Natural killer cell (primary cell): ENCODE measurements at regions not wholly inside any gene's neighbourhood (a gene's known extent, or its start where the extent isn't known, plus 50 kb on each side); places are given as distances from the start of the nearest gene placed in this dataset.

Source experiments
- ATAC-seq, 3 donors: fragments of 150-1000 bp in 2 of 3; fragments of 200-7000 bp in 1 of 3; cut with Tn5 transposase; 1 replicate in 1 of 3; 2 replicates in 2 of 3; pipeline ENCODE4 v1.10.0; 2021; ENCODE audit warnings: mild to moderate bottlenecking in 2 of 3, moderate library complexity in 2 of 3
- DNase-seq, 2 donors: peaks; one replicate each; pipeline versions ENCODE4 v3.0.0 to v3.0.0-alpha.2; 2013 to 2021; ENCODE audit warnings: mixed read lengths in 1 of 2
- H3K27ac ChIP-seq: one replicate; pipeline ENCODE4 v1.5.1; 2013; ENCODE audit warnings: mild to moderate bottlenecking, low read length
- H3K27me3 ChIP-seq: one replicate; pipeline ENCODE4 v1.6.1; 2013; ENCODE audit warnings: low read length; ENCODE audit not compliant: control insufficient read depth, insufficient read depth
- H3K36me3 ChIP-seq: one replicate; pipeline ENCODE4 v1.6.1; 2013; ENCODE audit warnings: low read length; ENCODE audit not compliant: control insufficient read depth, insufficient read depth
- H3K4me1 ChIP-seq: one replicate; pipeline ENCODE4 v1.6.1; 2013; ENCODE audit warnings: low read length; ENCODE audit not compliant: control insufficient read depth, insufficient read depth
- H3K4me3 ChIP-seq: one replicate; pipeline ENCODE4 v1.5.1; 2013; ENCODE audit warnings: low read length
- H3K9me3 ChIP-seq: one replicate; pipeline ENCODE4 v1.6.1; 2013; ENCODE audit warnings: low read length; ENCODE audit not compliant: control insufficient read depth, insufficient read depth
- H3K27ac Mint-ChIP-seq, 2 donors: one replicate each; pipeline ENCODE4 v1.8.0; 2022; ENCODE audit warnings: mild to moderate bottlenecking in 2 of 2, mixed read lengths in 2 of 2, moderate library complexity in 1 of 2
- H3K27me3 Mint-ChIP-seq, 2 donors: one replicate each; pipeline ENCODE4 v1.8.0; 2022; ENCODE audit warnings: low read depth in 2 of 2, mixed read lengths in 2 of 2
- H3K36me3 Mint-ChIP-seq: one replicate; pipeline ENCODE4 v1.8.0; 2022; ENCODE audit warnings: mixed read lengths
- H3K4me1 Mint-ChIP-seq, 2 donors: one replicate each; pipeline ENCODE4 v1.8.0; 2022; ENCODE audit warnings: mixed read lengths in 2 of 2
- H3K4me3 Mint-ChIP-seq: one replicate; pipeline ENCODE4 v1.8.0; 2022; ENCODE audit warnings: mild to moderate bottlenecking, moderate library complexity, mixed read lengths
- H3K9me3 Mint-ChIP-seq, 2 donors: one replicate each; pipeline ENCODE4 v1.8.0; 2022; ENCODE audit warnings: mixed read lengths in 2 of 2
- CTCF ChIP-seq: fragments of 200-600 bp; IDR thresholded peaks from one replicate; pipeline ENCODE4 v1.8.0; 2022; ENCODE audit warnings: antibody characterized with exemption
- WGBS: methylation state at CpG from one replicate; pipeline ENCODE4 v1.1.7; 2013; ENCODE audit warnings: missing lambda C conversion rate; ENCODE audit not compliant: insufficient coverage; 5-methylcytosine and 5-hydroxymethylcytosine counted together
- intact Hi-C: fragments of 100-400 bp; cut with micrococcal nuclease; formaldehyde crosslinking; loops from one replicate; pipeline ENCODE4 v1.14.2; 2022

GRCh38 chr1:101532377-101532776 lies 295.6 kb downstream of the S1PR1 start:
- no peaks in the 10 kb centered on the region for H3K4me1 Mint-ChIP-seq
- TF ChIP-seq CTCF, result no peak
- intact Hi-C loops, result no loop called here
- Histone ChIP-seq H3K27ac (no peak overlapping the region), H3K4me1 (no peaks in the 10 kb centered on the region), H3K4me3 (no peak overlapping the region), H3K9me3 (no peaks in the 10 kb centered on the region), H3K27me3 (peaks cover 6% of the 10 kb centered on the region), H3K36me3 (no peaks in the 10 kb centered on the region)
- DNase-seq, result no peak
- no peak for ATAC-seq
- H3K4me3 Mint-ChIP-seq, result no peak overlapping the region
- no peak overlapping the region for H3K27ac Mint-ChIP-seq
- no peaks in the 10 kb centered on the region for H3K36me3 Mint-ChIP-seq
- WGBS, result 88% methylated on average over 1 of the region's 1 CpG
- no peaks in the 10 kb centered on the region for H3K9me3 Mint-ChIP-seq
- peaks cover 18 to 38% of the 10 kb centered on the region in 2 donors for H3K27me3 Mint-ChIP-seq

DNA sequence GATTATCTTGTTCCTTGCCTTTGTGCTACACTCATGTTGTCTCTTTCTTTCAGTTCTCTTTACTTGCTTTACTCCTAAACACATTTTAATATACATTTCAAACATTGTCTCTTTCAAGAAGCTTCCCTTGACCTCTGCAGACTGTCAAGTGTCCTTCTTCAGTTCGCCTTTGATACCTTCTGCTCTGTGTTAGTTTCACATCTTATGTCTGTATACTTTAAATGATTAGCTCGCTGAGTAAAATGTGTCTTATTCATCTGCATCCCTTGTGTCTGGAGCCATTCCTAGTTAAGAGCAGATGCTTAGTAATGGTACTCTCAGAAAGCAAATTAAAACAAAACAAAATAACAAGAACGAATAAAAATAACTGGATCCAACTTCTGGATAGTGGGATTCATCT lies 303.3 kb downstream of the S1PR1 start:
- no peak overlapping the region for H3K4me3 ChIP-seq
- DNase-seq (no peak), ATAC-seq (no peak)
- H3K27me3 Mint-ChIP-seq, result peaks cover 26 to 52% of the 10 kb centered on the region in 2 donors
- no peaks in the 10 kb centered on the region for H3K4me1 ChIP-seq
- H3K9me3 ChIP-seq, result no peaks in the 10 kb centered on the region
- H3K9me3 Mint-ChIP-seq, result no peaks in the 10 kb centered on the region
- no peak overlapping the region for H3K27ac Mint-ChIP-seq
- no peak for TF ChIP-seq CTCF
- no peaks in the 10 kb centered on the region for H3K36me3 ChIP-seq
- 82% methylated on average over 3 of the region's 3 CpGs for WGBS
- H3K4me3 Mint-ChIP-seq, result no peak overlapping the region
- intact Hi-C loops, result no loop called here
- no peak overlapping the region for H3K27ac ChIP-seq
- H3K4me1 Mint-ChIP-seq, result no peaks in the 10 kb centered on the region
- peaks cover 2% of the 10 kb centered on the region for H3K27me3 ChIP-seq
- H3K36me3 Mint-ChIP-seq, result no peaks in the 10 kb centered on the region

DNA sequence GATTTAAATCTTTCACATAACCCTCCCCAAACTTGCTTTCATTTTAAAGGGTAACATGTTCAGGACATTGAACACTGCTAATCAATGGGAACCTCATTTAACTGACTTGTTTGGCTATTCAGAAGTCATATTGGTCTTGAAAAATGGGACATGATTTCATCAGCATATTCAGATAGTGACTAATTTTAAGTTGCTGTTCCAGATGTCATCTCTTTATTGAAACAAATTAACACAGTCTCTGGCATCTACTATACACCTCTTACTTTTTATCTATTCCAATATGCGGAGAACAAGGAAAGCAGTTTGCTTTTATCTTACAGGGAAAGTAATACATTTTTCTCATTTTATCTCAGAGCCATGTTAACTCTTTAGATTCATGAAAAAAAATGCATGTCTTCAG lies 310.1 kb downstream of the S1PR1 start:
- H3K4me1 ChIP-seq, result no peaks in the 10 kb centered on the region
- H3K4me3 Mint-ChIP-seq, result no peak overlapping the region
- H3K36me3 Mint-ChIP-seq, result no peaks in the 10 kb centered on the region
- H3K36me3 ChIP-seq, result no peaks in the 10 kb centered on the region
- ATAC-seq, result no peak
- no peak for TF ChIP-seq CTCF
- no peaks in the 10 kb centered on the region for H3K9me3 ChIP-seq
- H3K27me3 Mint-ChIP-seq, result peaks cover 9 to 13% of the 10 kb centered on the region in 2 donors
- DNase-seq, result no peak
- H3K4me1 Mint-ChIP-seq, result no peaks in the 10 kb centered on the region
- H3K4me3 ChIP-seq, result no peak overlapping the region
- intact Hi-C loops, result no loop called here
- no peaks in the 10 kb centered on the region for H3K9me3 Mint-ChIP-seq
- H3K27ac Mint-ChIP-seq, result no peak overlapping the region
- no peaks in the 10 kb centered on the region for H3K27me3 ChIP-seq
- no peak overlapping the region for H3K27ac ChIP-seq
- 33% methylated on average over 1 of the region's 1 CpG for WGBS

DNA sequence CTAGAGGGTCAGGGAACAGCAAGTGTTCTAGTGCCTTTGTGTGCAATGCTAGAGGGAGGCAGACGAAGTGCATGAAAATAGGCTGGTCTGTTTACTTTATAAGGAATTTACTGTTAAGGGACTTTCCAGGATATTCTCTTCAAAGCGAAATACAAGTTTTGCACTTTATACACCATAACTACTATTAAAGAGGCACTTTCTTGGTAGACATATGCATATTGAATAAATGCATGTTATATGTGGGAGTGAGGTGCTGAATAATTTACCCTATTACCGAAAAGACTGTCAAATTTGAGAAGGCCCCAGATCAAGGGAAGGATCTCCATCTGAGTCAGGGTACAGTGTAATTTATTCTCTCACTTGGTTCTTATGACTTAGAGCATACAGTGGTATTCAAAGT lies 310.5 kb downstream of the S1PR1 start:
- Mint-ChIP-seq H3K4me3 (no peak overlapping the region), H3K27me3 (peaks cover 9 to 13% of the 10 kb centered on the region in 2 donors), H3K4me1 (no peaks in the 10 kb centered on the region), H3K9me3 (no peaks in the 10 kb centered on the region), H3K27ac (no peak overlapping the region), H3K36me3 (no peaks in the 10 kb centered on the region)
- H3K4me3 ChIP-seq, result no peak overlapping the region
- WGBS, result 65% methylated on average over 2 of the region's 3 CpGs
- H3K4me1 ChIP-seq, result no peaks in the 10 kb centered on the region
- intact Hi-C loops, result no loop called here
- DNase-seq, result no peak
- no peaks in the 10 kb centered on the region for H3K36me3 ChIP-seq
- H3K27ac ChIP-seq, result no peak overlapping the region
- no peaks in the 10 kb centered on the region for H3K27me3 ChIP-seq
- no peak for ATAC-seq
- no peaks in the 10 kb centered on the region for H3K9me3 ChIP-seq
- no peak for TF ChIP-seq CTCF
